Prostate gland (tissue), 2 donors: ENCODE measurements at regions not wholly inside any gene's neighbourhood (a gene's known extent, or its start where the extent isn't known, plus 50 kb on each side); places are given as distances from the start of the nearest gene placed in this dataset.

Source experiments
- DNase-seq: peaks from one replicate; pipeline ENCODE4 v3.0.0-alpha.2; 2019; ENCODE audit warnings: low spot score
- H3K27ac ChIP-seq, 2 donors: fragments of 200-600 bp; sonication (generic); 2 replicates each; pipeline ENCODE4 v1.5.1; 2017 to 2019
- H3K27me3 ChIP-seq: fragments of 200-600 bp; sonication (generic); replicated peaks from 2 replicates; pipeline ENCODE4 v1.5.1; 2019; ENCODE audit not compliant: insufficient read depth
- H3K36me3 ChIP-seq, 2 donors: fragments of 200-600 bp; sonication (generic); 1 replicate in 1 of 2; 2 replicates in 1 of 2; pipeline versions ENCODE4 v1.5.1 to v1.8.1; 2017 to 2019
- H3K4me1 ChIP-seq: fragments of 200-600 bp; sonication (generic); replicated peaks from 2 replicates; pipeline ENCODE4 v1.5.1; 2019
- H3K4me3 ChIP-seq, 2 donors: fragments of 200-600 bp; sonication (generic); 2 replicates each; pipeline ENCODE4 v1.5.1; 2017 to 2019
- H3K9me3 ChIP-seq: fragments of 200-600 bp; sonication (generic); 2 replicates; pipeline ENCODE4 v1.5.1; 2017
- CTCF ChIP-seq, 4 experiments: fragments of 200-600 bp in 2 of 4; fragments of 450-650 bp in 2 of 4; sonication (generic) in 2 of 4; IDR thresholded peaks; 1 replicate in 3 of 4; 2 replicates in 1 of 4; pipeline ENCODE4 v1.5.1; 2016 to 2019; ENCODE audit warnings: antibody characterized with exemption in 4 of 4, mild to moderate bottlenecking in 2 of 4, moderate library complexity in 2 of 4
- POLR2A ChIP-seq: fragments of 450-650 bp; IDR thresholded peaks from one replicate; pipeline ENCODE4 v1.6.1; 2016; ENCODE audit warnings: antibody characterized with exemption, mild to moderate bottlenecking
- POLR2AphosphoS5 ChIP-seq: sonication (generic); formaldehyde crosslinking; IDR thresholded peaks from one replicate; pipeline ENCODE4 v1.6.1; 2017; ENCODE audit warnings: antibody characterized with exemption
- WGBS: methylation state at CpG from one replicate; pipeline ENCODE4 v1.1.5; 2018; 5-methylcytosine and 5-hydroxymethylcytosine counted together
- intact Hi-C: fragments of 100-400 bp; cut with DNase I; formaldehyde crosslinking; loops from one replicate; pipeline ENCODE4 v1.14.2; 2022

- no peak for DNase-seq
- WGBS = 45% methylated on average over 3 of the region's 3 CpGs
- no peak overlapping the region for H3K27ac ChIP-seq
- intact Hi-C loops = no loop called here
- H3K4me3 ChIP-seq = no peak overlapping the region
- peaks cover 3% of the 10 kb centered on the region for H3K27me3 ChIP-seq
- H3K4me1 ChIP-seq = no peaks in the 10 kb centered on the region
- TF ChIP-seq CTCF (IDR thresholded peaks at IDR 0.05) (no peak), POLR2AphosphoS5 (no peak), POLR2A (no peak)
- H3K9me3 ChIP-seq = no peaks in the 10 kb centered on the region
- H3K36me3 ChIP-seq = no peaks in the 10 kb centered on the region
Measured at GRCh38 chr13:100917011-100917410, 242.4 kb upstream of the TMTC4 start.

- TF ChIP-seq CTCF (IDR thresholded peaks at IDR 0.05) = no peak
- TF ChIP-seq POLR2A = no peak
- TF ChIP-seq POLR2AphosphoS5 = no peak
- Histone ChIP-seq H3K9me3 (no peaks in the 10 kb centered on the region), H3K27ac (no peak overlapping the region), H3K27me3 (peaks cover 3% of the 10 kb centered on the region), H3K4me1 (no peaks in the 10 kb centered on the region), H3K4me3 (no peak overlapping the region), H3K36me3 (no peaks in the 10 kb centered on the region)
- intact Hi-C loops = no loop called here
- 46% methylated on average over 5 of the region's 6 CpGs for WGBS
- DNase-seq = no peak
Measured at GRCh38 chr13:100913143-100913542, 238.5 kb upstream of the TMTC4 start.

GRCh38 chr13:100904293-100904976 is 229.8 kb upstream of the TMTC4 start:
- TF ChIP-seq POLR2A (no peak), POLR2AphosphoS5 (no peak), CTCF (IDR thresholded peaks at IDR 0.05) (no peak)
- H3K4me1 ChIP-seq = no peaks in the 10 kb centered on the region
- no peak overlapping the region for H3K27ac ChIP-seq
- 47% methylated on average over 3 of the region's 3 CpGs for WGBS
- no peaks in the 10 kb centered on the region for H3K27me3 ChIP-seq
- no peak overlapping the region for H3K4me3 ChIP-seq
- H3K36me3 ChIP-seq = no peaks in the 10 kb centered on the region
- no peaks in the 10 kb centered on the region for H3K9me3 ChIP-seq
- DNase-seq = no peak
- intact Hi-C loops = no loop called here

- Histone ChIP-seq H3K27ac (no peak overlapping the region), H3K4me3 (no peak overlapping the region), H3K36me3 (no peaks in the 10 kb centered on the region), H3K9me3 (no peaks in the 10 kb centered on the region), H3K4me1 (no peaks in the 10 kb centered on the region), H3K27me3 (no peaks in the 10 kb centered on the region)
- DNase-seq = no peak
- TF ChIP-seq CTCF (IDR thresholded peaks at IDR 0.05) = no peak
- TF ChIP-seq POLR2A = no peak
- TF ChIP-seq POLR2AphosphoS5 = no peak
- intact Hi-C loops = no loop called here
- 62% methylated on average over 5 of the region's 5 CpGs for WGBS
Measured at GRCh38 chr13:100899720-100900316, 225.2 kb upstream of the TMTC4 start.

GRCh38 chr13:100898431-100898830 is 223.8 kb upstream of the TMTC4 start:
- TF ChIP-seq POLR2A (no peak), POLR2AphosphoS5 (no peak), CTCF (IDR thresholded peaks at IDR 0.05) (no peak)
- Histone ChIP-seq H3K4me1 (no peaks in the 10 kb centered on the region), H3K9me3 (no peaks in the 10 kb centered on the region), H3K36me3 (no peaks in the 10 kb centered on the region), H3K27ac (no peak overlapping the region), H3K4me3 (no peak overlapping the region), H3K27me3 (no peaks in the 10 kb centered on the region)
- intact Hi-C loops = no loop called here
- WGBS = 54% methylated on average over 1 of the region's 1 CpG
- DNase-seq = no peak
